ENCODE measurements at regions not wholly inside any gene's neighbourhood (a gene's known extent, or its start where the extent isn't known, plus 50 kb on each side); places are given as distances from the start of the nearest gene placed in this dataset.

DNA sequence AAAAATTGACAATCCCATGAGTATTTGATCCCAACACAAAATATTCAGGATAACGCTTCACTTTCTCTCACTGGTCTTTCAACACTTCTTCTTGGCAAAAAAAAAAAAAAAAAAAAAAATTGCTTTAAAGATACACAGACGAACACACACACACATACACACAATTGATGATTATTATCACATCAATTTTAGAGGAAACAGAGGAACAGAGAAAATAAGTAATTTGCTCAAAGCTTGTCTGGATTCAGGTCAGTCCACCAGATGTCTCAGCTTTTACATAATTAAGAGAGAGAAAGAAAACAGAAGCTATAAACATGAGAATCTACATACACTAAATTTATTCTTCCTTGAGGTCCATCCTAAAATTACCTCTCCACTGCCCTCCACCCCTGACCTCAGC, 183.4 kb downstream of the MZT1 start:
- Histone ChIP-seq H3K27me3 (ENCODE audit: low read length) (no peaks in the 10 kb centered on the region), H3K4me3 (ENCODE audit: insufficient read depth, low read length, poor library complexity, severe bottlenecking) (no peak overlapping the region), H3K9ac (ENCODE audit: low read length) (no peak overlapping the region), H3K4me2 (ENCODE audit: low read depth, low read length, poor library complexity, severe bottlenecking) (no peak overlapping the region), H3K9me2 (replicated peaks; ENCODE audit: insufficient read depth, low read length) (no peaks in the 10 kb centered on the region), H3K79me2 (ENCODE audit: insufficient read depth, low read length) (no peaks in the 10 kb centered on the region), H2AFZ (ENCODE audit: low read depth, low read length, severe bottlenecking) (no peak overlapping the region), H4K20me1 (ENCODE audit: low read depth, low read length) (no peaks in the 10 kb centered on the region), H3K9me3 (ENCODE audit: insufficient read depth, low read length) (no peaks in the 10 kb centered on the region), H3F3A (ENCODE audit: insufficient read depth) (no peaks in the 10 kb centered on the region), H3K36me3 (ENCODE audit: low read length) (no peaks in the 10 kb centered on the region), H3K27ac (ENCODE audit: low read depth, low read length) (no peak overlapping the region)
- TF ChIP-seq EZH2phosphoT487 (conservative IDR thresholded peaks at IDR 0.05; ENCODE audit: low read length), result no peak

DNA sequence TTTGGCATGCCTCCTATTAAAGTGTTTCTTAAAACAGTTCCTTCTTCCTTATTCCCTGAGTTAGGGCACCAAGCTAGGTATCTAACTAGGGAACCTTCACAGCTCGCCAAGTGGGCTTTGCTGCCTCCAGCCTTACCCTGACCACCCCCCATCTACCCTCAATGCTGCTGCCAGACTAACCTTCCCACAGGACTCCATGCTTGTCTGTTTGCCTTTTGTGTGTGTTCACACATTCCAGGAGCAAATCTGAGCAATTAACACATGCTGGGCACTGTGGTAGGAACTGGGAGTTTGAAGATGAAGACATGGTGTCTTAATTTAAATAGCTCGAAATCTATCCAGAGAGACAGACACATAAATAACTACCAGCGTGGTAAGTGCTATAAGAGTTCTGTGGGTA, 185.2 kb downstream of the MZT1 start:
- TF ChIP-seq CTCF (IDR thresholded peaks at IDR 0.05; ENCODE audit: insufficient read depth, low read length, poor library complexity, severe bottlenecking), result no peak
- TF ChIP-seq EZH2phosphoT487 (conservative IDR thresholded peaks at IDR 0.05; ENCODE audit: low read length), result no peak
- Histone ChIP-seq H3K9ac (ENCODE audit: low read length) (no peak overlapping the region), H3K27ac (ENCODE audit: low read depth, low read length) (no peak overlapping the region), H3K4me2 (ENCODE audit: low read depth, low read length, poor library complexity, severe bottlenecking) (no peak overlapping the region), H3K36me3 (ENCODE audit: low read length) (no peaks in the 10 kb centered on the region), H3K4me3 (ENCODE audit: insufficient read depth, low read length, poor library complexity, severe bottlenecking) (no peak overlapping the region), H3K27me3 (ENCODE audit: low read length) (no peaks in the 10 kb centered on the region), H3K9me3 (ENCODE audit: insufficient read depth, low read length) (no peaks in the 10 kb centered on the region), H3K79me2 (ENCODE audit: insufficient read depth, low read length) (no peaks in the 10 kb centered on the region), H4K20me1 (ENCODE audit: low read depth, low read length) (no peaks in the 10 kb centered on the region), H3F3A (ENCODE audit: insufficient read depth) (no peaks in the 10 kb centered on the region), H3K9me2 (replicated peaks; ENCODE audit: insufficient read depth, low read length) (no peaks in the 10 kb centered on the region), H2AFZ (ENCODE audit: low read depth, low read length, severe bottlenecking) (no peak overlapping the region)

DNA sequence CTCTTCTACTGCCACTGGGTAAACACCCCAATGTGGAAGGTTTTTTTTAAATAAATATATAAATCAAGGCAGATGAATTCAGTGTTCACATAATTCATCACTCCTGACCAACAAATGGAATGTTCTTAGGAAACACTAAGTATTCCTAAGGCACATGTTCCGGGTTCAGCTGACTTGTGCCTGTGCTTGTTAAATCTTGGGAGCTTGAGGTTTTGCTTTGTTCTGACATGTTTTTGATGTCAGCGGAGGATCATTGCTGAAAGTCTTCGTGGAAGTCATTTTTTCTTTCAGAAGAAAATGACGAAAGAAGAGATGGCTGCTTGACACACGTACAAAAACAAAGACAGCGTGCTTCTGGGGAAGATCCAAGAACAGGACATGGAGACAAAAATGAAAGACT, 185.8 kb downstream of the MZT1 start:
- H3K4me3 ChIP-seq (ENCODE audit: insufficient read depth, low read length, poor library complexity, severe bottlenecking), result no peak overlapping the region
- TF ChIP-seq EZH2phosphoT487 (conservative IDR thresholded peaks at IDR 0.05; ENCODE audit: low read length) (no peak), CTCF (IDR thresholded peaks at IDR 0.05; ENCODE audit: insufficient read depth, low read length, poor library complexity, severe bottlenecking) (no peak)
- H2AFZ ChIP-seq (ENCODE audit: low read depth, low read length, severe bottlenecking), result no peak overlapping the region
- no peak overlapping the region for H3K9ac ChIP-seq (ENCODE audit: low read length)
- H3K9me2 ChIP-seq (replicated peaks; ENCODE audit: insufficient read depth, low read length), result no peaks in the 10 kb centered on the region
- H3K27ac ChIP-seq (ENCODE audit: low read depth, low read length), result no peak overlapping the region
- no peak overlapping the region for H3K4me2 ChIP-seq (ENCODE audit: low read depth, low read length, poor library complexity, severe bottlenecking)
- H4K20me1 ChIP-seq (ENCODE audit: low read depth, low read length), result no peaks in the 10 kb centered on the region
- no peaks in the 10 kb centered on the region for H3K36me3 ChIP-seq (ENCODE audit: low read length)
- no peaks in the 10 kb centered on the region for H3K79me2 ChIP-seq (ENCODE audit: insufficient read depth, low read length)
- H3K9me3 ChIP-seq (ENCODE audit: insufficient read depth, low read length), result no peaks in the 10 kb centered on the region
- no peaks in the 10 kb centered on the region for H3F3A ChIP-seq (ENCODE audit: insufficient read depth)
- no peaks in the 10 kb centered on the region for H3K27me3 ChIP-seq (ENCODE audit: low read length)

GRCh38 chr13:72540881-72541280, 186.5 kb downstream of the MZT1 start:
- Histone ChIP-seq H3K9me3 (ENCODE audit: insufficient read depth, low read length) (no peaks in the 10 kb centered on the region), H3K4me3 (ENCODE audit: insufficient read depth, low read length, poor library complexity, severe bottlenecking) (no peak overlapping the region), H3K27ac (ENCODE audit: low read depth, low read length) (no peak overlapping the region), H3K9me2 (replicated peaks; ENCODE audit: insufficient read depth, low read length) (no peaks in the 10 kb centered on the region), H2AFZ (ENCODE audit: low read depth, low read length, severe bottlenecking) (no peak overlapping the region), H3K9ac (ENCODE audit: low read length) (no peak overlapping the region), H3F3A (ENCODE audit: insufficient read depth) (no peaks in the 10 kb centered on the region), H3K36me3 (ENCODE audit: low read length) (no peaks in the 10 kb centered on the region), H4K20me1 (ENCODE audit: low read depth, low read length) (no peaks in the 10 kb centered on the region), H3K27me3 (ENCODE audit: low read length) (no peaks in the 10 kb centered on the region), H3K79me2 (ENCODE audit: insufficient read depth, low read length) (no peaks in the 10 kb centered on the region), H3K4me2 (ENCODE audit: low read depth, low read length, poor library complexity, severe bottlenecking) (no peak overlapping the region)
- TF ChIP-seq EZH2phosphoT487 (conservative IDR thresholded peaks at IDR 0.05; ENCODE audit: low read length) (no peak), CTCF (IDR thresholded peaks at IDR 0.05; ENCODE audit: insufficient read depth, low read length, poor library complexity, severe bottlenecking) (no peak)

Data from SU-DHL-6 (cell line).